Inflammatory macrophage treated with lipopolysaccharide for 4 hours (primary cell): ENCODE measurements at regions not wholly inside any gene's neighbourhood (a gene's known extent, or its start where the extent isn't known, plus 50 kb on each side); places are given as distances from the start of the nearest gene placed in this dataset.
"Not testable (repeated sequence)": the region's sequence is repeated elsewhere in the genome, so short reads cannot be mapped to it uniquely, and the experiment has no call there.

ENCODE experiments used
- DNase-seq: peaks from one replicate; pipeline ENCODE4 v3.0.0-alpha.2; 2020

DNA sequence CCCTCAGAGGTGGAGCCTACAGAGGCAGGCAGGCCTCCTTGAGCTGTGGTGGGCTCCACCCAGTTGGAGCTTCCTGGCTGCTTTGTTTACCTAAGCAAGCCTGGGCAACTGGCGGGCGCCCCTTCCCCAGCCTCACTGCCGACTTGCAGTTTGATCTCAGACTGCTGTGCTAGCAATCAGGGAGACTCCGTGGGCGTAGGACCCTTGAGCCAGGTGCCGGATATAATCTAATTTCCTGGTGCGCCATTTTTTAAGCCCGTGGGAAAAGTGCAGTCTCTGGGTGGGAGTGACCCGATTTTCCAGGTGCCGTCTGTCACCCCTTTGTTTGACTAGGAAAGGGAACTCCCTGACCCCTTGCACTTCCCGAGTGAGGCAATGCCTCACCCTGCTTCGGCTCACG is 769.1 kb upstream of the SEMA6A start:
- not testable (repeated sequence) for DNase-seq

DNA sequence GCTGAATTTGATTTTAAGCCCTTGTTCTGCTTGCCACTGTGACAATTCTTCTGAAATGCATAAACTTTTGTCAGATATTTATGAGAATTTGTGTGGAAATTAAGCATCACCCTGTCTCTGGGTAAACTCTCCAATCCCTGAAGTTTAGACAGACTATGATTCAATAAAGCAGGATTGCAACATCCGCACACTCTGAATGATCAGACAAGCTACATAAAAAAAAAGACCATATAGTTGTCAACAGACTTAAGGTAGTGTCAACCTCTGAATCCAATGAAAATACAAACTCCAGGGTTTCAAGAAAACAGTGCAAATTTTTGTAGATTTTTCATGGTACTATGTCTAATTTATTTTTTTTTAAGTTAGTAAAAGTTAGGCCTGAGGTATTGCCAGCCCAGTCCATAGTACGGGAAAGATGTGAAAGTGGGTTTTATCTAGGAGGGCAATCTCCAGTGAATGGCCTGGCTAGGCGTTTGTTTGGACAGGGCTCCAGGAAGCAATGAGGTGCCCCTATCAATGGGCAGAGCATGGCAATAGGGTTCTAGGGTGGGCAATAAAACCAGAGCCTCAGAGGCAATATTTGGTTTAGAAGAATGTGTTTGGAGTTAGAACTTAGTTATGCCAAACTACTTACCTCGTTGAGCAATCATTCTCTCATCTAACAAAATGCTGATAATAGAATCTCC is 762.6 kb upstream of the SEMA6A start:
- no peak for DNase-seq

DNA sequence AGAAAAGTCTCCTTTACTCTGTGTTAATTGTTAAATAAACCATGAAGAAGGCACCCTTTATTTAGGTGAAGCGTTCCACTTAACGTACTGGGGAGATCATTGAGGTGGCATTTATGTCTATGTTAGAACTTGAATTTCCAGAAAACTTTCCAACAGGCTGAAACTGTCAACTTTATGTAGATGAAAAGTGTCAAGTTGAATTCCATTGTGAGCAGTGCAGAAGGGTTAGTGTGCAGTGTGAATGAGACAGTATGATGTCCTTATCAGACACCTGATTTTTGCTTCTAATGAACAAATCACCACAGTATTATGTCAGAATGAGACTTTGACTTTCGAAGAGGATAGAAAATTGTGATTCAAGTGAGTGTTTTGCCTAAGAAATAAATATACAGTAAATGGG is 761.6 kb upstream of the SEMA6A start:
- no peak for DNase-seq

DNA sequence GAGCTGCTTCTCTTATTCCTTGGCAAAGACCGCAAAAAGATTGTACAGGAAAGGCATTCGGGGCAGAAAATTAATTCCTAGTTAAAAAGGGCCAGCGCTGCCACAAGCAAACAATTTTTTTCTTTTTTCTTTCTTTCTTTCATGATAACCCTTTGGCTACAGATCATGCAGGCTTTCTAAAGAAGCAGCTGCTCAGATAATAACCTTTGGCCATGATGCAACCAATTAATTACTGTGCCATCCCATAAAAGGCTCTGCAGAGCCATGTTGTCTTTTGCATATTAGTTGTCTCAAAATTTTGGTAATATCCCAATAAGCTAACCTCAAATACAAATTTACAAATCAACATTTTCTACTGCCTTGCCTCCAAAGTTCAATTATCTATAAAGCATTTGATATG is 758.4 kb upstream of the SEMA6A start:
- no peak for DNase-seq

DNA sequence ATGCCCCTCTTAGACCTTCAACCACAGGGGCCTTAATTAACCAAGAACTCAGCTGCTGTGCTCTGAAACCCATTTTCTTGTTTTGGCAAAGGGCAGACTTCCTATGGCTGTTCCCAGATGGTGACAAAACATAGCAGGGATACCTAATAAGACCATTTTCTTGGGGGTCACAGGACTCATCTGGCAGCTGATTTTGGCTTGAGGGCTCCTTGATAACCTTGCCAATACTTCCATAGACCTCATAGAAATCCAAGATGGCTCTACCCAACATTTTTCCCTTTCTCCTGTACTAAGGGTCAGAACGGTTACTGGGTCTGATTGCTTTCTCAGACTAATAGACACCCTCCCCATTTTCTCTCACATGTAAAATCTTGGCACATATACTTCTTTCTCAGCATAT is 757.7 kb upstream of the SEMA6A start:
- no peak for DNase-seq

DNA sequence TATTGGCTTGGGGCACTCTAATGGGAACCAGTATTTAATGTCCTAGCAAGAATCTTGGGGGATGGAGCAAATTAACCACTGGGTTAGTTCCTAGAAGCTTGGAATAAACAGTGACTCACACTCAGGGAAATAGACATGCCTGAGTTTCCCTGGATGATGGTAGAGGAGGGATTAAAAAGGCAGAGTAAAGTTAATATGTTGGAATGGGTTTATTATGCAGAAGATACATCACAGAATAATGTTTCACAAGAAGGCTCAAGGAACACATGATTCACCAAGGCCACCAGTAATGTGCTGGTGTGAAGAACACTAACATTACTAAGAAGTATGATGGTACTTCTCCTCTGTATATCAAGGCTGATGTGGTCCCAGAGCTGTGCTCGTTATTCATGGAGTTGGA is 752.9 kb upstream of the SEMA6A start:
- DNase-seq, result no peak

DNA sequence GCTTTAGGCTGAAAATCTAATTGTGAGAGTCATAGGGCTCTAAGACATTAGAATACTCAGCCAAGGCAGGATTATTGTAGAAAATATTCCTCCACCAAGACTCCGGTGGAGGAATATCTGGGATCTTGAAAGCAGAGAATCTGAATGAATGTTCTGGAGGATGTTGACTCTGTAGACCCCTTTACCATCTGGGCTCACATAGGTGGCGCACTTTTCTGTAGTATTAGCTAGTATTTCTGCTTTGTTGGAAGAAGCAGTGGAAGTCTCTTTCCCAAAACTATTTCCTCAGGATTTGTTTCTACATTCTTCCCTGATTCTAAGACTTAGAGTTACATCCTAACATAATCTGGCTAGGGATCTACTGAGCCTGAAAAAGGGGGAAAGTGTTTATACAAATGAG is 752.4 kb upstream of the SEMA6A start:
- DNase-seq, result no peak

DNA sequence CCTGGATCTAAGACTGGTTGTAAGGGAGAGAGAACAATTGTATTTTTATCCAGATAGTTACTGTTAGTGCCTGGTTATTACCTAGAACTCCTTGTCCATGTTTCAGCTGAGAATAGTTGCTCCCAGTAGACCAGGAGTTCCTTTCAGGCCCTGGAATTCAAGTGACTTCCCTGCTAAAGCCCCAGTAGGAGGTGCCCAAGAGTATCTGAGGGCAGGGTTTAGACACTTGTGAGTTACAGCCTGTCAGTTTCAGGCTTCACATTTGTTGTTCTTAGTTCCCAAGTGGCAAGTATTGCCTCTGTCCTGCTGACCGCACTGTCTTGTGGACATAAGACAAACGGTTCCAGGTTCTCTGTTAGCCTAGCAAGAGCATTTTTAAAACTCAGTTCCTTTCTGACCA is 743.9 kb upstream of the SEMA6A start:
- DNase-seq, result no peak

DNA sequence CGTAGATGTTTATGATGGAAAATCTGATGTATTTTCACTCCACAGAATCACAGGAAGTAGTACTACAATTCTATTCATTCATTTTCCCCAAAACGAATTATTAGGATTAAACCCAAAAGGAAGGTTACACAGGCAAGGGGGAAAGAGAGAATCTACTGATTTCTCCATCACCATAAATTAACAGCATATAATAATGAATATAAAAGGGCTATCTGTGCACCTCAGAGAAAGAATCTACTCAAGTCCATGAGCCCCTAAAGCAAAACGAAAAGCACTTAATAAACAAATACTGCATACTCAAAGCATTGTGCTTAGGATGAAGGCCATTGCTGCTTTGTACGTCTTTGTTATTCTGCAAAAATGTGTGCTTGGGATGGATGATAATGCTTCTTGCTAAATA is 740.5 kb upstream of the SEMA6A start:
- no peak for DNase-seq

DNA sequence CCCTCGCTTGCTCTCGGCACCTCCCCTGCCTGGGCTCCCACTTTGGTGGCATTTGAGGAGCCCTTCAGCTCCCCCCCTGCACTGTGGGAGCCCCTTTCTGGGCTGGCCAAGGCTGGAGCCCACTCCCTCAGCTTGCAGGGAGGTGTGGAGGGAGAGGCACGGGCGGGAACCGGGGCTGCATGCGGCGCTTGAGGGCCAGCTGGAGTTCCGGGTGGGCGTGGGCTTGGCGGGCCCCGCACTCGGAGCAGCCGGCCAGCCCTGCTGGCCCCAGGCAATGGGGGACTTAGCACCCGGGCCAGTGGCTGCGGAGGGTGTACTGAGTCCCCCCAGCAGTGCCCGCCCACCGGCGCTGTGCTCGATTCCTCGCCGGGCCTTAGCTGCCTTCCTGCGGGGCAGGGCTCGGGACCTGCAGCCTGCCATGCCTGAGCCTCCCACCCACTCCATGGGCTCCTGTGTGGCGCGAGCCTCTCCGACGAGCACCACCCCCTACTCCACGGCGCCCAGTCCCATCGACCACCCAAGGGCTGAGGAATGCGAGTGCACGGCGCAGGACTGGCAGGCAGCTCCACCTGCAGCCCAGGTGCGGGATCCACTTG is 730.0 kb upstream of the SEMA6A start:
- DNase-seq, result not testable (repeated sequence)

DNA sequence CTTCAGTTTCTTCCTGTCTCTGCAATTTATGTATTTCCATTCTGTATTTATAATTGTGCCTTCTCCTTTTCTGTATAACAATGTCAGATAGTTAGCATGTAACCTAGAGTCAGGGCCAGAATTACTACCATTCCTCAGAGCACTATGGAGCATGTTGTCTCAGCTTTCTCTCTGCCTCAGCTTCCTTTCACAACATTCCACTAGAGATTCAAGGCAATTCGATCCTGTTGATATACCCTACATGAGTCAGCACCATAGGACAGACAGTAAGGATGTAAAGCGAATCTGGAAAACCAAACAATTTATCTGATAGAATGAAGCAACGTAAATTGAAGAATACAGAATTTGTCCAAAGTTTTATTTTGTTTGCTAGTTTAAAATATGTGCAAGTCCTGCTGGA is 728.3 kb upstream of the SEMA6A start:
- no peak for DNase-seq

DNA sequence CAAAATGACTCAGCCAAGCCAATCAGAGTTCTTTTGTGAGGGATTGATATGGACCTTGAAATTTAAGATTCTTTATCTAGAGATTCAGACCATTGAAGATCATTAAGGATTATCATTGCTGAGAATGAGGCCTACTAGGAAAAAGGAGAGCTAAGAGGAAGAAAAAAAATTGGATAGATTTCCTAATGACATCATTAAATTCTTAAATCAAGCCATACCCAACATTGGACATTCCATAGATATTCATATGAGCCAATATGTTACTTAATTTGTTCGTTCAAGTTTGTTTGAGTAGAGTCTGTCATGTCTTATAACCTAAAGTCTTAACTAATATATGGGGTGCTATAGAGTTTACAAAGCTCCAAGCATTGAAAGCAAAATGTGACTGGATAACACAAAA is 727.9 kb upstream of the SEMA6A start:
- no peak for DNase-seq

DNA sequence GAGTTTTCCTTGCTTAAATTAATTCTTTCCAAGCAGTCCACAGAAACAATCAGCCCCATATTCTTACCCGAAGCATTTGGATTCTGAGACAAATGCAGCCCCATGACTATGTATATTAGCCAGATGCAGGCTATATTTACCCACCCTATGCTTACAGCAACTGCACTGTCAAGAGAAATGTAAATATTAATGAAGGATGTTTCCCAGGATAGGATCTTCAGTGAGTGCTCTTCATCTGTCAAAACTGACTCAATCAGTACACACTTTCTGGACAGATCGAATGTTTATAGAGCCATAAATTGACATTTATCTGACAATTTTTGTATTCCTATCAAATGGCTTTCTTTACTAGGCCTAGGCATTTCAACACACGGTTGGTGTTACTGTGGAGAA is 725.3 kb upstream of the SEMA6A start:
- DNase-seq, result no peak

DNA sequence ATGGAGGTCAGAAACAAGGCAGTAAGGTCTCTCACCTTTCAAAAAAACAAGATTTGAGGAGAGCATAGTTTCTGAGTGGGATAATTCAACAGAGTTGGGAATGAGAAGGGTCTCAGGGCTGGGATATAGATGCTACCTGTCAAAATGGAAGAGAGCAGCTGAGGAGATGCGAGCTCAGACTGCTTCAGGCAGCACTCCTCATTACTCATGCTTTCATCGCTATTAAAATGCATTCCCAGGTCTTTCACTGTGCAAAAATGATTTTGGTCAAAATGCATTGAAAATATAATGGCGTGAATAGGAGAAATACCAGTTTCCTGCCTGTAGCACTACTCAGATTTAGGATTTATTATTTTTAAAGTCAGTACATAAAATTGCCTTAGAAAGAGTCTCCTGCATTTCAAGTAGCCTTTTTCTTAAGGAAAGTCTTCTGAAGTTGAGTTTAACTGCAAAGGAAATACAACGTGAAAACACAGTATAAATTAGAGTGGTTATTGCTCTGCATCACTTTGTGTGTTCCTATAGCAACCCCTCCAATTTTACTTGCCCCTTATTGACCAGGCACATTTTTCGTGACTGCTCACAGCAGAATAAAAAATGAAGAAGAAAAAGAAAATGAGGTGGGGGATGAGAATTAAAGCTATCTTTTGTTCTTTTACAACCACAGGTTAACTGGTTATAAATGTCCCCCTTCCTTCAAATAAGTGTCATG is 724.8 kb upstream of the SEMA6A start:
- DNase-seq, result no peak

DNA sequence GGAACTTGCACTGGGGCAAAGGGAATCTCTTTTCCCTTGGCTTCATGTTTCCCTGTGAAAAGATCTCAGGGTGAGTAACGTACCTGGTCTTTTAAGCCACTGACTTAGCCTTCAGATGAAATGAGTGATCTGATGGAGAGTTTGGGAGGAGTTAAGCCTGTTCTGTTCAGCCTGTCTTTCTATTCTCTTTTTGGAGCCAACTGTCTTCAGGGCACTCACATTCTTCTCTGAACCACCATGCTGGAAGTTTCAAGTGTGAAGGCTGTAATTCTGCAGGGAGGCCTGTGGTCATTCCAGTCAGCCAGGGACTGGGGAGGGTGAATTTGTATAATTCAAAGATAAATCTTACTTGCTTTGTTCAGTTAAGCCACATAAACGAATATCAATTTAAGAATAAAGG is 722.2 kb upstream of the SEMA6A start:
- no peak for DNase-seq

DNA sequence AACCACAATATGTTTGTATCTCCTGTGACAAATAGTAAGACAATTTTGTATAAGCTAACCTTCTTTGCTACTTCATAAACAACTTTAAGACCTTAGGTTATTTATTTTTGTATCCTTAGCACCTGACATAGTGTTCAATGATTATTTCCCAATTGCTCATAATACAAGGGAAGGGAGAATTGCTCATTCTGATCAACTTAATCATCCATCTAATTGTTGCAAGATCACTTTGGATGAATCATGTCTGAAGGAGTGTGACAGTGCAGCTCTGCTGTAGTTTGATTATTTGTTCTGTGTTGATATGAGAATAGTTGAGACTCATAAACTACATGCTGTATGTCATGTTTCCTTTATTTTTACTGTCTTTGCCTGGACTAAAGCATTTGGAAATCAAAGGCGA is 721.3 kb upstream of the SEMA6A start:
- no peak for DNase-seq

DNA sequence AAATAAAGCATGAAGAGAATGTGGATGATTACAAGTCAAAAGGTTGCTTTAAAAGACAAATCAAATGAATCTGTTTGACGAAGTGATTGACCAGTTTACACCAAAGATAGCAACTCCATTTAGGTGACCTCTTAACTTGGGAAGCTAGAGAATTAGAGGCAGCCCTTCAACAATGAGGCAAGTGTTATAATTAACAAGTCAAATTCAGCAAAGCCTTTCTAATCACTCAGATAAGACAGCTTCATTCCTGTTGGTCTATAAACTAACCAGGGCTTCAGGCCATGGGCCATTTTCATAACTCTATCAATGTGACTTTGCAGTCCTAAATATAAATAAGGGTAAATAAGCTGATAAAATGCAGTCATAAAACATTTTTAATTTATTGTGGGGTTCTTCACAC is 712.2 kb upstream of the SEMA6A start:
- no peak for DNase-seq

DNA sequence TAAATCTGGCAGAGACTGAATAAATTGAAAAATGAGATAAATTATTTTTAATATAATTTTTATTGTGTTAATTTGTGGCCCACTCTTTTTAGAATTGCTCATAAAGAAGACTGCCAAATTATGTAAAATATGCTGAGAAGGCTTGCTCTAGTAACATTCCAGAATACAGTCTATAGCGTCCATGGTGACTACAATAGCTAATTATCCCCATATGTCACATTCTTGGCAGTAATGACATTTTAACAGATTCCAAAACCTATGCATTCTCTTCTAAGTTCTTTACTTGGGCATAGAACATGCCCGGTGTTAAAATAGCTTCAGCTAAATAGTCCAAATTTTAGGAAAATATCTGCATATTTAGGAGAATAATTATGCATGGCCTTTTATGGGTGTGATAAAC is 697.0 kb upstream of the SEMA6A start:
- no peak for DNase-seq

DNA sequence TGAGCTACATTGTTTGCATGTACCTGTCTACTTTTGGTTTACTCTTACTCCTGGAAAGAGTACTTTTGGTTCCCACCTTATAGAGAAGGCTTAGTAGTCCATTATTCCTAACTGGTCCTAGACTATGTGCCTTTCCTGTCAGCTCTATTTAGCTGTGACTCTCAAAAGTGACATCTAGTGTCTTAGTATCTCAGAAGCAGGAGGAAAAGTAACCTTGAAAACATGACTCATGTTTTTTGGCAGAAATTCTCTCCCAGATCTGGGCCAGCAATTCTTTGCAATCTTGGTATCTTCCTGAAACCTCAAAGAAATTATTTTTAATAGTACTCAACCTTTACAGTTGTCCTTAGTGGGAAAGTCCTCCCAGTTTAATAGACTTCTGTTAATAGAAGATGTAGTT is 691.7 kb upstream of the SEMA6A start:
- no peak for DNase-seq

DNA sequence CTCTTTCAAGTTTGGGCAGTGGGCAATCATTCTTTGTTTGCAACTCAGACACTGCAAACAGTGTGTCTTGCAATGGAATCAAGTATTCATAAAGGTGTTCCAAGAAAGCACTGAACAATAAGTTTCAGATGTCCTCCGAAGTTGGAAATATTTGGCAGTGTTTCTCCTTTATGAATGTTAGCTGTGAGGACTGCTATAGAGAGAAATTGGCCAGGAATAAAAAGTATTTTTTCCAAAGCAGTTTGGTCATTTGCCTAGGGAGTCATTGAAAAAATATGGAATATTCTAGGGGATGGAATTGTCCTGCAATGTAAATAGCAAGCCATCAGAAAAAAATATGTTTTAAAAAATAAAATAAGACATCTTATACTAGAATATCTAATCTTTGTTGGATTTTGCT is 688.6 kb upstream of the SEMA6A start:
- no peak for DNase-seq

DNA sequence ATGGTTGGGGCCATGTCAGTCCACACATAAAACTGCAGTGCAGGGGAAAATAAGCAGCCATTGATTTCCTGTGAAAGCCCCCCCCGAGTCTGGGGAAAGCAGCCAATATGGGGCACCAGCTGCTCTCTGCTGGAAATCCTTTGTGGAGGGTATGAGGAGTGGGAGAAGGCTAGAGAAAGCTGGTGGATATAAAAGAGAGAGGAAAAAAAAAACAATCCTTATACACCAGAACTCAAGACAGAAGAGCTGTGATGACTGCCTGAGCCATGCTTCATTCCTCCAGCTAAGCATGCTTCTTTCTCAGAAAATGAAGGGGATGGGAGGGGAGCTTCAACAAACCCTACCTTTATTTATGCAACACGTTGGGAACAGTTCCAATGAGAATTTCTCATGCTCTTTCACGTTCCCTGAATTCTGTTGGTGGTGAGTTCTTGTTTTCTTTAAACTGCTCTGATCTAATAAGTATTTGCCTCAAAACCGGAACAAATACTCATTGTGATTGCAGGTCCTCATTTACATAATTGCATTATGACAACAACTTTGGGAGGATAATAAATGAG is 688.0 kb upstream of the SEMA6A start:
- DNase-seq, result no peak

DNA sequence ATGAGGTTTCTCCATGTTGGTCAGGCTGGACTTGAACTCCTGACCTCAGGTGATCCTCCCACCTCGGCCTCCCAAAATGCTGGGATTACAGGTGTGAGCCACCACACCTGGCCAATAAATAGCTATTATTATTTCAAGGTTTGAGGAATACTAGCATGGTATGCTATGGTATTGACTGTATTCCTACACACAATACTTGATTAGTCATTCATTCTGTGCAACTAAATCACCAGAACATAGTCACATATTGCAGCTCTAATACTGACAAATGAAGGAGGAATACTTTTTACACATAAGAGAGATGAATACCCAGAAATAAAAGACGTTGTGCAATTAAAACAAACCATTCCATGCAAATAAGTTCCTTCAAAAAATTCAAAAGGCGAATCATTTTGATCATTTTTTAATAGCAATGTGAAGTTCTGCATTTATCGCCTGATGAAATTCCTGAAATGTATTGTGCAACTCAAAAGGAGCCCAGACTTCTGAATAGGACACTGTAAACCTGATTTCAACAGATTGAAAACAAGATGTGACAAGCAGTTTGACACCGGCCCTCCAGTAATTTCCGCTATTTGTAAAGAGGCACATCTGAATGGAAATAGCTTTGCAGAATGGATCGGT is 687.4 kb upstream of the SEMA6A start:
- no peak for DNase-seq

DNA sequence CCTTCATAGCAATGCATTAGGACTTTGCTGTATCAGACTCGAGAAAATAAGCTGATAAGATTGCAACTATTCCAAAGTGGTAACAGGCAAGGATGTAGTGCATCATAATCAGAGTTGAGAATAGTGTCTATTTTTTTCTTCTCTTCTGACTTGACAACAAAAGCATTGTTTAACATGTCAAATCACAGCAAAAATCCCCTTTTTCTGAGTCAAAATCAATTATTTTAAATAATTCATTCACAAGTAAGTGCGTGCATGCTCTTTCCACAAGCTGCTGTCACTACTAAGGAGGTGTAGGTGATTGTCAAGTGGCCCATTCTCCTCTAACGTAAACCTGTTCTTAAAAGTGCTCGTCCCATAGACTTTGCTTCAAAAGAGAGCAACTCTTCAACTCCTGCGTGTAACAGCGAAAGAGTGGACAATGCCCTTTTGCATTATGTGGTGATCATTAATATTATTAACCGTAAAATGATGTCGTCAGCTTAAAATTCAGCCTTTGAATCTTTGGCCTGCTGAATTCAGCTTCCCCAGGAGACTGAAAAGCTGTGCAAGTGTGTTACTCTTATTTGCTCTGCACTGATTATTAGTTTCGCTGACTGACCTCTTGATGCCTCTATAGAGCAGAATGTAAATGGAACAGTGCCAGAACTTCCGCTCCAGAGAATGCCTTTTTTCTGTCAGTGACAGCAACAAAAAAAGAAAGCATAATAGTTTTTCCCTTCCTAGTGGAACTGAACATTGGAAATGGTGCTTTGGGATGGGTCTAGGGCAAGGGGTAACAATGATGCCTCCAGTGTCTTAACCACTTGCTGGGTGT is 680.8 kb upstream of the SEMA6A start:
- DNase-seq, result no peak
